ENCODE measurements at regions not wholly inside any gene's neighbourhood (a gene's known extent, or its start where the extent isn't known, plus 50 kb on each side); places are given as distances from the start of the nearest gene placed in this dataset.
"Not testable (repeated sequence)": the region's sequence is repeated elsewhere in the genome, so short reads cannot be mapped to it uniquely, and the experiment has no call there.

DNA sequence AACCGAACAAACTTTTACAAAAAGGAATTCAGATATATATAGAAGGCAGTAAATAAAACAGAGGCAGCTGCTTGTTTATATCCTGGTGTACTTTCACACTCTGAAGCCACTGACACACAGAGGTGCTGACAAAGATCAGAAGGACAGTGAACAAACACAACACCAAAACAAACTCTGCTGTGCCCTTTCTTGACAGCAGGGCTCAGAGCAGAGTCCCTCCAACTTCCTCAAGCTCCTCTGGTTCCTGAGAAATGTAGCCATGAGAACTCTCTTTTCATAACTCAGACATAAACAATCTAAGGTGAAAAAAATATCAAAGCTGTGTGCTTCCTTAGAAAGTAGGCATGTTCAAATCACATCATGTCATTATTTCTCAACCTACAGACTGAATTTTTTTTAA is 1052.8 kb upstream of the SPRY2 start:
- DNase-seq: no peak

DNA sequence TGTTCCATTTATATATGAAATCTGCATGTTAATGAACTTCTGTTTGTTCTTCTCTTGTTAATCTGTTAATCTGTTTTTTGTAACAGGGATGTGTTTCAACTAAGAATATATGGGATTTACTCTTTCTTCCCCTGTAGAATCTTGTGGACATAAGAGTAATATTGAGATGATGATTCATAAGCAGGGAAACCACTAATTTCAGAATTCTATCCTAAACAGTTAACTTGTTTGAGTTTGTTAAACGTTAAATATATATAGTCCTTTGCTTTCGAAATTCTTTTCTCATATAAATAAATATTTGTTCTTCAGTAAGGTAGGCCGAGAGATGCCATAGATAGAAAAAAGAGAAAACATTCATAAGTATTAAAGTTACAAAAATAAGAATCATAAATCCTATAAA is 1052.2 kb upstream of the SPRY2 start:
- no peak for DNase-seq

DNA sequence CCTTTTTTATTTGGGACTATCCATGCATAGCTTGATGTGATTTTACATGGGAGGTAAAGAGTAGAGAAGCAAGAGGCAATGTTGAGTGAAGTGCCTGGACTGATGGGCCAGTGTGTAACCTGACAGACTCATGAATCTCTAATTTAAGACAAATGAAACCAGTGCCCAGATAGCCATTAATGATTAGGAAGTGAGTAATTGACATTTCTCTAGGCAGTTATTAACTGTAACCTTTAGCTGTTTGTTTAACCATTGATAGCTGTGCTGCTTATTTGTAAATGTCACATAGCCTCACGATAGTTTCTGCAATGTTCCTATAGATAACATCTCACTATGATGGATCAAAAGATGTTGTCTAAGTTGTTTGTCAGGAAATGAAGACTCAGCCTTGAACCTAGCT is 1047.5 kb upstream of the SPRY2 start:
- DNase-seq: no peak

DNA sequence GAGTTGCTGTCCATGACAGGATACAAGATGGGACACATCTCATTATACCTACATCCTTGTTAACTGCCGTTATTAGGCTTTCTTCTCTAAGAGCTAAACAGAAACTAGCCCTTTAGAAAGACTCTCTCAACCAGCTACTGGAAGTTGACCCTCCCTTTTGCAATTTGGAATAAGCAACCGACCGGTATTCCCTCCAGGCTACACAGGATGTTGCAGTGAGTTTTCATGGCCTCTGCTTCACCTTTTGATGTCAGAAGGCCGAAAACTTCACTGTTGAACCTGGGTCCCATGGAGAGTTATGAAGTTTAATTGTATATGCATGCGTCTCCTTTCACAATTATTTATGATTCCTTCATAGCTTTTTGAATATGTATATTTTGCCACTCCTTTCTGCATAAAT is 1042.5 kb upstream of the SPRY2 start:
- no peak for DNase-seq

GRCh38 chr13:81382246-81382645 is 1041.3 kb upstream of the SPRY2 start:
- no peak for DNase-seq

- no peak for DNase-seq
Measured at GRCh38 chr13:81381560-81381959, 1040.6 kb upstream of the SPRY2 start.

DNA sequence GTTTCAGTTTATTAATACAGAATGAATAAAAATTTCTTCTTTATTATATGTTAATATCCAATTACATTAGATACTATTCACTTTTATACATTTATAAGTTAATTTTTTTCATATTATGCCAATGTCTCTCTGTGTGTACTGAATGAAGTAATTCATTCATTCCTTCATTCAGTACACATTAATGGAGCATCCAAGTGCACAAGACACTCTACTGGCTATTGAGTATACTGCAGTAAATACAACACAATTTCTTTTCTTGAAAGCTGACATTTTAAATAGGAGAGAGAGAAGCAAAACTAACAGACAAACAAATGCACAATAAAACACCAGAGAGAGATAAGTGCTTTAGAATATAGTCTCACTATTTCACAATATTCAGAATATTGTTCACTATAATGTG is 1038.3 kb upstream of the SPRY2 start:
- DNase-seq: no peak

GRCh38 chr13:81377921-81378320 is 1037.0 kb upstream of the SPRY2 start:
- no peak for DNase-seq

GRCh38 chr13:81375709-81376108 is 1034.8 kb upstream of the SPRY2 start:
- DNase-seq: no peak

- not testable (repeated sequence) for DNase-seq
Measured at GRCh38 chr13:81362711-81363110, 1021.8 kb upstream of the SPRY2 start.

- DNase-seq: no peak
Measured at GRCh38 chr13:81350056-81350455, 1009.1 kb upstream of the SPRY2 start.

- not testable (repeated sequence) for DNase-seq
Measured at GRCh38 chr13:81340118-81341069, 999.5 kb upstream of the SPRY2 start.

GRCh38 chr13:81339666-81340065 is 998.7 kb upstream of the SPRY2 start:
- not testable (repeated sequence) for DNase-seq

- no peak for DNase-seq
Measured at GRCh38 chr13:81334481-81334880, 993.6 kb upstream of the SPRY2 start.

DNA sequence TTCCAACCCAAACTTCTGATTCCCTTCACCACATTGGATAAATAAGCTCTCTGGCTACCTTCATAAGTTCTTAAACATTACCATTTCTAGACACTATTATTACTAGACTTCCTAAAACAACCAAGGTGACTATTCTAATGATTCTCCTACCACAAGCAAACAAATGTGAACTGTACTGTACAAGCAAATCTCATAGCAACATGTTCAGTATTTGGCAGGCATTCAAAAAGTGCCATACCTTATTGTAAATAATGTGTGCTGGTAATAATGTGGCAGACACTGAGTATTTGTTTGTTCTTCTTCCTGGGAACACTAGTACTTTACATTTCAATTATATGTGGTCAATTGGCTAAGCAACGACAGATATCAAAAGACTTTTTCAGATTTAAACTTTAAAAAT is 986.0 kb upstream of the SPRY2 start:
- no peak for DNase-seq

GRCh38 chr13:81320516-81320915 is 979.6 kb upstream of the SPRY2 start:
- DNase-seq: no peak

DNA sequence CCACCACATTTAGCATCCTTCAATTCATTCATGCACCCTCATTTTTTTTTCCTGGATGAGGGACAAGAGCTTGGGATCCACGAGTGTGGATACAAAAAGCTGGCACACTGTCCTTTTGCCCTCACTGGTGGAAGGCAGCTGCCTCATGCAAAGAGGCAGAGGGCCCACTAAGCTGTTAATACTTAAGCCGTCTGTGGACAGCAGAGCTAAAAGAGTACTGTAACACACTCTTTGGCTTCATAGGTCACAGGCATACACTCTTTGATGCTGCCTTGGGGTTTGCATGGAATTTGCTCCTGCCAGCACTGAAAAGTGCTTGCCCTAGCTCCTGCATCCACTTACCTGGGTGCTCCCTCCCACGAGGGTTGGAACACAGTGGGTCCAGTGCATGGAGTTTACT is 978.4 kb upstream of the SPRY2 start:
- DNase-seq: no peak

- DNase-seq: no peak
Measured at GRCh38 chr13:81318231-81319019, 977.5 kb upstream of the SPRY2 start.

DNA sequence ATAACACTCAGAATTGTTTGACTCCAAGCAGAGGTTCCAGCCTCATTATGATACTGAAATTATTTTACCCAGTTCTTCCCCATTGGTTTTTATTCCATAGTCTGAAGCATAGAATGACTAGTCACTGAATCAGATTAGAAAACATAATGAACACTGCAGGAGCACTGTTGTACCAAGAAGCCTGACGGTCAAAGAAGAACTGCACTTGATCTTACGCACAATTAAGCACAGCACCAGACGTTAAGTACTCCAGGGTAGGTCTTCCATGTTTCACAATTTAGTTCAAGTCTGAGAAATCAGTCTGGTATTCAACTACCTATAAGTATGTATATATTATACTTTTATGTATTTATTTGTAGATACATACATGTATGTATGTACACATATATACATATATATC is 973.5 kb upstream of the SPRY2 start:
- no peak for DNase-seq

GRCh38 chr13:81305928-81306327 is 965.0 kb upstream of the SPRY2 start:
- DNase-seq: no peak

DNA sequence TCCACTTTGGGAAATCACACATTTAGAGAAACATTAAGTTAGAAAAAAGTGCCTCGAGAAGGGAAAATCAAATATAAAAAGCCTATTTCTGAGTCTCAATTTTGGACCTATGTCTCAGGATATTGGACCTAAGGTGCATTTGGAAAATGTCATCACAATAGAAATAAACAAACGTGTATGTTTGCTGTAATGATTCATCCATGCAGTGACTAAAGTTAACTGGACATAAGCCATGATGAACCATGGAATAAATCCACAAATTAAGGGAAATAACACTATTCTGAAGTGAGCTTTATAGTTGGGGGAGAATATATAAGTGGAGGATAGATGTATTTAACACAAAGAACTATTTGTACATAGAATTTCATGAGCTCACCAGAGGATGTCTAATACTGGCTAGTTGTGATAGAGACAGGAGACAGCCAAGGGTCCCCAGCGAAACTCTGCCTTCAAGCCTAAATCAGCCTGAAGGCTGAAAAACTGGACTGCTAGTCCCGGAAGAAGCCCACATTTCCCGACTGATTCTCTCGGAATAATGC is 963.3 kb upstream of the SPRY2 start:
- no peak for DNase-seq

GRCh38 chr13:81302677-81303076 is 961.8 kb upstream of the SPRY2 start:
- DNase-seq: no peak

GRCh38 chr13:81302125-81302524 is 961.2 kb upstream of the SPRY2 start:
- no peak for DNase-seq
